Glomerular visceral epithelial cell (primary cell): ENCODE measurements at regions not wholly inside any gene's neighbourhood (a gene's known extent, or its start where the extent isn't known, plus 50 kb on each side); places are given as distances from the start of the nearest gene placed in this dataset.
"Not testable (repeated sequence)": the region's sequence is repeated elsewhere in the genome, so short reads cannot be mapped to it uniquely, and the experiment has no call there.

Experiments used
- DNase-seq: peaks from one replicate; pipeline ENCODE4 v3.0.0-alpha.2; 2016; ENCODE audit errors: extremely low spot score

GRCh38 chr7:145106001-145106400 lies 270.1 kb upstream of the TPK1 start:
- DNase-seq, result no peak

DNA sequence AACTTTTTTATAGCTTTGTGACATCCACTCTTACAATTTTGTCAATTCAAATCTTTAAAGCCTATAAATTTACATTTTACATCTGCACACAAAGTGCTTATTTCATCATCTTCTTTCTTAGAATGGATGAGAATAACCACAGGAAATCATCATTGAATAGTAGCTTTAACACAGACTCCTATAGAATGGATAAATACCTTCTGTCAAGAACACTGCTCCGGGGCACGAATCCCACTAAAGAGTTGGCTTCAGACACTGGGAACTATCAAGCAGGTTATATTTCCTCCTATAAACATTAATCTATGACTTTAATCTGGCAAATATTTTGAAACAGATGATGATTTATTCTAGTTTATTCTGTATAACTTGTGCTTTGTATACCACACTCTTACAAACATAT lies 269.7 kb upstream of the TPK1 start:
- no peak for DNase-seq

GRCh38 chr7:145104400-145104799 lies 268.5 kb upstream of the TPK1 start:
- DNase-seq, result no peak

- DNase-seq, result not testable (repeated sequence)
These were observed 266.3 kb upstream of the TPK1 start for GRCh38 chr7:145102199-145102598.

DNA sequence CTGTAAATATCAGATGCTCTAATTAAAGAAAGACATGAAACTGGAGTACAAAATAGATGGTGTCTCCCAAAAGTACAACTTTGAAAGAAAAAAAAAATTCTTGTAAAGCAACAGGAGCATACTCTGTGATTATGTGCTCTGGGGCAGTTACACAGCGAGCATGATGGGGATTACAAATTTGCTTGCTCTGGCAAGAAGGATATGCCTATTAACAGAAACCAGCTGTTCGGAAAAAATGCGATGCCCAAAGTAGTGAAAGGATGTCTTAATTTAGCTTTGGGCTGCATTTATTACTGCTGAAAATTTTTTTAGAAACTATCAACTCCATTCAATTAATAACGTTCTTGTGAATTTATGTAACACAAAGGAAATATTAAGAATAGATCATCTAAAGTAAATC lies 256.9 kb upstream of the TPK1 start:
- DNase-seq, result no peak

DNA sequence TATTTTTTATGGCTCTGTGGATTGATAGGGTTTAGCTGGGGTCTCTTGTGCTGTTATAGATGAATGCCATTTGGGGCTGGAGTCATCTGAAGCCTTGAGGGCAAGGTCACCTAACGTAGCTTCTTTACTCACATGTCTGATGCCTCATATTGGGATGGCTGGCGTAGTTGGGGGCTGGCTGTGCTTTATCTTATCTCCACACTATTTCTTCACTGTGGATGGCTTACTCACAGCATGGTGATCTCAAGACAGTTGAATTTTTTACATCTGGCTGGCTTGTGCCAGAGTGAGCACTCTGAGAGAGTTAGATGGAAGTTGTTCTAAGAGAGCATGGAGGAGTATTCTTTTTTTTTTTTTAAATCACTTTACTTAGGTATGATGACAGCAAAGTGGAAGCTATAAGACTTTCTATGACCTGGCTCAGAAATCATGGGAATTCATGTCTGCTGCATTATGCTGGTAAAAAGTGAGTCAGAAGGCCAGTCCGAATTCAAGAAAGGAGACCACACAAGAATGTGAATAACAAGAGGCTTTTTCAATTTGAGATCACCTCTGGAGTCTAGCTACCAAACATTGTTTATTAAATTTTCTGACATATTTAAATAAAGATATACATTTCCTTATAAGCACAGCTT lies 252.4 kb upstream of the TPK1 start:
- DNase-seq, result no peak

GRCh38 chr7:145082366-145083161 lies 246.7 kb upstream of the TPK1 start:
- no peak for DNase-seq

DNA sequence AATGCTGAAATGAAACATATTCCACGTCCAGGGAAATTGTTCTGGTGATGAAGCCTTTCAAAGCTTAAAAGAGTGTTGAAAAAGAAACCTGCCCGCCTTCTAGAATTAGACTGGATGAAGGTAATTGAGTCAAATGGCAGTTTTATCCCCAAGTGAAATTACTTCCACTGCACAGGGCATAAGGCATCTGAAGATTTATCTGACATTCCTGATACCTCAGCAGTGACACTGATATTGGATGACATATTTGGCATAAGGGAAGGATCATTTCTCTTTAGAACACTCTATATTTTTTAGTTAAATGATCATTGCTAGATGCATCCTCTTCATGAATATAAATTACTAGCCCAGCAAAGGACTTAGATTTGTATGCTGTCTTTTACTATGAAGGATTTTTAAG lies 229.6 kb upstream of the TPK1 start:
- no peak for DNase-seq

DNA sequence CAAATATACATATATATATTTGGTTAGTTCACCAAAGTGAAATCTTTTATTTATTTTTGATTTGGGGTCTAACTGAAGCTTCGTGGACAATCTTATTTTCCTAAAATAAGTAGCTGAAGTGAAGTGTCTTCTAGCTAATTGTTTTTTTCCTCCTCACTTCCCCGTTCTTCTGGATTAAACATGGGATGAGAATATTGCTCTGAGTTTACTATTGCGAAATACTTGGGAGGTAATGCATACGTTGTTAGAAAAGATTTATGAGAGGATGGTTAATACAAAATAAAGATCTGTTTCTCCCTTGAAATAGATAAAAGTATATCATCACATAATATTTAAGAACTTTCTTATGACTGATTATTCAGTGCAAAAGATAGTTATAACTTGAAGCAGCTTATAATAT lies 228.3 kb upstream of the TPK1 start:
- DNase-seq, result no peak

DNA sequence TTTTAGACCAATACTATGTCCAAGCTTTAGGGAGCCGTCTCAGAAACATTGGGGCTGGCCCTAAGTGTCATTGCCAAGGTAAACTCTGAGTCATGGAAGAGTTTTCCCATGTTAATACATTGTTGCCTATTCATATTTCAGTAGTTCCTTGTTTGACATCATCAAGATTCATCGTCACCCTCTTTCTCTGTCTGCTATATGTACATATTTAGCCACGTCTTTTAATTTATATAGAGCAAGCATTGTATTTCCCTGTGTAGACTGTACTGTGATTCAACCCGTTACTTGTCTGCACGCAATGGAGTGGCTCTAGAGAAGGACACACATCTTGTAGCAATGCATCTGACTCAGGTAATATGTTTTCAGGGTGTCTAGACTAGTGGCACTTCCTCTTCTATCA lies 217.9 kb upstream of the TPK1 start:
- no peak for DNase-seq

DNA sequence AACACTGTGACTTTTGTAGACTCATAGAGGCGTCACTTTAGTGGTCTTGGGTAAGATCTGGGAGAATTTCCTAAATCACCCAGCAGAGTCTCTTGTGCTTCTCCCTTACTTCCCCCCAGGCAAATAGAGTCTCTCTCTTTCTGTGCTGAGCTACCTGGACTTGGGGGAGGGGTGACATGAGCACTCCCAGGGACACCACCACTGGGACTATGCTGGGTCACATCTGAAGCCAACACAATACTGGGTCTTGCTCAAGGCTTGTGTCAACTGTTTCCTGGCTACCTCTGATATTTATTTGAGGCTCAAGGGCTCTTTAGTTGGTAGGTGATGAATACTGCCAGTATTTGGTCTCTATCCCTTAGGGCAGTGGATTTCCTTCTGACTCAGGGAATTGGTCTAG lies 214.6 kb upstream of the TPK1 start:
- no peak for DNase-seq

GRCh38 chr7:145036604-145037405 lies 201.0 kb upstream of the TPK1 start:
- peak; percentile 14 for DNase-seq

DNA sequence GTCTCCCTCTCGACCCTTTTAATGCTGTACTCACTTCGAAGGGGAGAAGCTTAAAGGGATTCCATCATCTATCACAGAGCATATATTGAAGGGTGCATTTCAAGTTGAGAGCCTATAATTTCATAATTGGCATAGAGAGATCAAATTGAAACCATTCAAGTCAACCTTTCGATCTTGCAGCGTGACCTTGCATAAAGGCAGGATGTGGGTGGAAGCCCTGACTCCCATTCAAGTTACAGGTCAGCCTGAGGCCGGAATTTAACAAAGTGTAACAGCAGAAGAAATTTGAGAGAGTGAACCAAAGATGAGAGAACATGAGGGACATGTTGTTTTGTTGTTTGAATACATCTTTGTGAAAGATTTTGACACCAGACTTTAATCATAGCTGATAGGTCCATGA lies 195.3 kb upstream of the TPK1 start:
- DNase-seq, result no peak

GRCh38 chr7:145030754-145031153 lies 194.9 kb upstream of the TPK1 start:
- DNase-seq, result no peak

- DNase-seq, result no peak
These were observed 184.6 kb upstream of the TPK1 start for GRCh38 chr7:145020454-145020853.

DNA sequence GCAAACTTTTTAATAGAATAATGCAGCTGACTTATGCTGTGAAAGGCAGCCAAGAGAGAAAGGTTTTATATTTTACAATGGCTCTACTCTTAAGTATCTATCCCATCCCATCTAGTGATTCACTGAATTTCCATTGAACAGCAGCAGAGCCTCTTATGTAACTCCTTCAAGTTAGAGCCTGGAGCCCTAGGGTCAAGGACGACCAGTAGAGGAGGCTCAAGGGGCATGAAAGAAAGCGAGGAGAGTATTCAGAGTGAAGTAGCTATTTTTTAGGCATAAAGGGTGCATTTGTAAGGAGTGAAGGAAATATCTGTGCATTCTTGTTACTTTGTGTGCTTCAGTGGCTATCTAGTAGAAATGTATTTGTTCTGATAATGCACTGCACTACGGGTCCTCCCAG lies 180.2 kb upstream of the TPK1 start:
- no peak for DNase-seq

GRCh38 chr7:145009876-145010275 lies 174.0 kb upstream of the TPK1 start:
- no peak for DNase-seq

- DNase-seq, result no peak
These were observed 169.7 kb upstream of the TPK1 start for GRCh38 chr7:145005601-145006000.

- DNase-seq, result no peak
These were observed 161.7 kb upstream of the TPK1 start for GRCh38 chr7:144997512-144997911.

- DNase-seq, result no peak
These were observed 159.6 kb upstream of the TPK1 start for GRCh38 chr7:144995495-144995894.

DNA sequence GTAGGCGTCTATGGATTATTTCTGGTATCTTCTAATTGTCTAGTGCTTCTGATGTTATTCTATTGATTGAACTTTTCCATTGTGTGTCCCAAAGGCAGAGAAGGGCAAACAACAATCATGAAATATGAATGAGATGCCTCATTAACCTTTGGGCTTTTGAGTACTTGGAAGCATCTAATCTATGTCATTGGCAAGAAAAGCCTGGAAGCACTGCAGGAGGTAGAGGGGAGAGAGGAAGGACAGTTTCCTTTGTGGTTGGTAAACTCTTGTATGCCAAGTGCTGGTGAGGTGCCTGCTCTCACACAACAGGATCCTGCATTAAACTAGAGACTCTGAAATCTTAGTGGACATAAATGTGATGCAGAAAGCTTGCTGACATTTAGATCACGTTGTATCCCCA lies 155.2 kb upstream of the TPK1 start:
- no peak for DNase-seq

- DNase-seq, result no peak
These were observed 151.8 kb upstream of the TPK1 start for GRCh38 chr7:144987686-144988085.

DNA sequence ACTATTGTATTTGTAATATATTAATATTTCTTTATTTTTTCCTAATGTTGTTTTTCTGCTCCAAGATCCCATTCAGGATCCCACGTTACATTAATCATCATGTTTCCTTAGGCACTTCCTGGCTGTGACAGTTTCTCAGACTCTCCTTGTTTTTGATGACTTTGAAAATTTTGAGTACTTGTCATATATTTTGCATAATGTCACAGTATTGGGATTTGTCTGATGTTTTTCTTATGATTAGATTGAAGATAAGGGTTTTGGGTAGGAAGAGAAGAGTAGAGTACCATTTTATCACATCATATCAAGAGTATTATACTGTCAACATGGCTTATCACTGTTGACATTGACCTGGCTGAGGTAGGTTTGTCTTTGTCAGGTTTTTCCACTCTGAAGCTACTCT lies 146.3 kb upstream of the TPK1 start:
- DNase-seq, result no peak
